Heart right ventricle (tissue), 16 donors: ENCODE measurements at regions not wholly inside any gene's neighbourhood (a gene's known extent, or its start where the extent isn't known, plus 50 kb on each side); places are given as distances from the start of the nearest gene placed in this dataset.

Source experiments
- ATAC-seq, 8 donors: fragments of 200-7000 bp; cut with Tn5 transposase; one replicate each; pipeline ENCODE4 v1.9.1; 2020; ENCODE audit warnings: mild to moderate bottlenecking in 8 of 8, moderate library complexity in 8 of 8, moderate number of reproducible peaks in 1 of 8
- DNase-seq, 2 donors: peaks; one replicate each; pipeline ENCODE4 v3.0.0-alpha.2; 2020
- H3K27ac ChIP-seq, 10 donors: fragments of 200-600 bp; sonication (generic) in 2 of 10; one replicate each; pipeline versions ENCODE4 v1.5.0 to v1.8.0; 2020 to 2022; ENCODE audit warnings: mild to moderate bottlenecking in 3 of 10
- H3K27me3 ChIP-seq, 7 donors: fragments of 200-600 bp; one replicate each; pipeline ENCODE4 v1.8.0; 2021 to 2022; ENCODE audit warnings: mild to moderate bottlenecking in 2 of 7
- H3K36me3 ChIP-seq, 9 donors: fragments of 200-600 bp; sonication (generic) in 1 of 9; one replicate each; pipeline versions ENCODE4 v1.5.0 to v1.8.0; 2020 to 2022; ENCODE audit warnings: mild to moderate bottlenecking in 2 of 9
- H3K4me1 ChIP-seq, 9 donors: fragments of 200-600 bp; sonication (generic) in 1 of 9; one replicate each; pipeline versions ENCODE4 v1.5.0 to v1.8.0; 2020 to 2022; ENCODE audit warnings: mild to moderate bottlenecking in 4 of 9
- H3K4me3 ChIP-seq, 10 donors: fragments of 200-600 bp; sonication (generic) in 2 of 10; one replicate each; pipeline versions ENCODE4 v1.5.0 to v1.8.0; 2020 to 2022; ENCODE audit warnings: mild to moderate bottlenecking in 7 of 10, moderate library complexity in 2 of 10
- H3K9me3 ChIP-seq, 11 donors: fragments of 200-600 bp in 10 of 11; sonication (generic) in 2 of 11; one replicate each; pipeline versions ENCODE4 v1.5.0 to v1.8.0; 2013 to 2022; ENCODE audit warnings: mild to moderate bottlenecking in 2 of 11, control low read depth in 1 of 11, moderate library complexity in 1 of 11
- CTCF ChIP-seq, 9 donors: fragments of 200-600 bp; sonication (generic) in 2 of 9; IDR thresholded peaks; one replicate each; pipeline versions ENCODE4 v1.5.0 to v1.8.0; 2021 to 2022; ENCODE audit warnings: antibody characterized with exemption in 9 of 9, mild to moderate bottlenecking in 5 of 9, moderate library complexity in 1 of 9
- WGBS, 2 donors: extraction: QIAGEN DNeasy Blood & Tissue Kit; methylation state at CpG; one replicate each; pipeline ENCODE4 v1.1.7; 2013; ENCODE audit warnings: inconsistent platforms in 1 of 2; 5-methylcytosine and 5-hydroxymethylcytosine counted together
- intact Hi-C, 10 donors: fragments of 100-400 bp; cut with DNase I; formaldehyde crosslinking; loops; one replicate each; pipeline versions ENCODE4 v1.11.1 to v1.14.2; 2022
- donor health status: Arrhythmogenic right ventricular cardiomyopathy.
- donor health status: ischemic (EF 13 %, LVEDD 7.1; RV severe dilation, severe dysfunction).
- donor health status: healthy with polysubstance abuse.
- donor health status: DM: no; HTN: yes; CAD: no.
- donor health status: DM: no; HTN: no; CAD: no.
- donor health status: ischemic (EF 25% LVEDD 6.9; RV normal size, moderate dysfunction).
- donor health status: ischemic (EF 25% LVEDD 5.7; RV mildly dilated, moderate dysfunction).
- donor health status: healthy.
- donor health status: DM: yes; HTN: yes; CAD: no.
- donor health status: Ischemic cardiomyopathy.
- donor health status: ischemic (EF 35%, LVEDD 5.7; RV mildly dilated, moderate dysfunction).
- donor health status: nonischemic (EF 11% LVEDD 7.7; RV severe dilation, severe dysfunction).
- donor health status: DM: yes; HTN: yes; CAD: no.
- donor health status: PGD.
- donor health status: ischemic (EF 29% LVEDD 5.4; RV normal size, mild dysfunction).
- donor health status: nonischemic (EF 23%, LVEDD 6.1; RV moderate dilation, normal function).

GRCh38 chr4:14289708-14290107 is 662.2 kb upstream of the BOD1L1 start:
- no peak for ATAC-seq
- no peak overlapping the region for H3K27ac ChIP-seq
- no peak for TF ChIP-seq CTCF (IDR thresholded peaks at IDR 0.05)
- H3K27me3 ChIP-seq, result no peaks in the 10 kb centered on the region
- peaks cover 0 to 17% (median 0%) of the 10 kb centered on the region in 11 donors for H3K9me3 ChIP-seq
- WGBS, 2 donors, result 84 to 89% methylated on average over 1 of the region's 1 CpG
- no peak for DNase-seq
- intact Hi-C loops, result no loop called here
- H3K36me3 ChIP-seq, result no peaks in the 10 kb centered on the region
- H3K4me1 ChIP-seq, result no peaks in the 10 kb centered on the region
- H3K4me3 ChIP-seq, result no peak overlapping the region

GRCh38 chr4:14293582-14293981 is 666.1 kb upstream of the BOD1L1 start:
- peaks cover 0 to 1% (median 0%) of the 10 kb centered on the region in 11 donors for H3K9me3 ChIP-seq
- DNase-seq (no peak), ATAC-seq (no peak)
- no peaks in the 10 kb centered on the region for H3K27me3 ChIP-seq
- no peak overlapping the region for H3K4me3 ChIP-seq
- WGBS, 2 donors, result 89% methylated on average over 3 of the region's 3 CpGs
- H3K4me1 ChIP-seq, result no peaks in the 10 kb centered on the region
- intact Hi-C loops, result no loop called here
- no peak for TF ChIP-seq CTCF (IDR thresholded peaks at IDR 0.05)
- H3K27ac ChIP-seq, result no peak overlapping the region
- H3K36me3 ChIP-seq, result no peaks in the 10 kb centered on the region

DNA sequence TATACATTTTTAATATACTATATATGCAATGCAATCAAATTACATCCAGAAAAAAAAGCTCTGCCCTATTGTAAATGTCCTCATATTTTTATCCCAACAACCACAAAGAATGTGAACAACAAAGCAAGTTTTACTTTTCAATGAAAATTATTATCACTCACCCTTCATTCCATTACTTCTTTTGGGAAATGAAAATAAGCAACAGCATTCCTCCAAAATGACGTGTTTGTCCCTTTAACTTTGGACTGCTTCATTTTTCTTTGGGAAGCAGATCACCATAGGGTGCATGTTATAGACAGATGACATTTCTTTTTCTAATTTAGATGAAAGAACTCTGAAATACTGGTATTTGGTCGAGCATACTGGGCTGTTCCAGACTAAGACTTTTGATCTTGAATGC is 667.1 kb upstream of the BOD1L1 start:
- intact Hi-C loops, result no loop called here
- TF ChIP-seq CTCF (IDR thresholded peaks at IDR 0.05), result no peak
- ATAC-seq, result no peak

GRCh38 chr4:14299166-14299565 is 671.6 kb upstream of the BOD1L1 start:
- no peaks in the 10 kb centered on the region for H3K9me3 ChIP-seq
- H3K4me1 ChIP-seq, result no peaks in the 10 kb centered on the region
- H3K36me3 ChIP-seq, result no peaks in the 10 kb centered on the region
- H3K4me3 ChIP-seq, result no peak overlapping the region
- no peak for TF ChIP-seq CTCF (IDR thresholded peaks at IDR 0.05)
- WGBS, 2 donors, result 54 to 68% methylated on average over 2 of the region's 2 CpGs
- intact Hi-C loops, result no loop called here
- H3K27me3 ChIP-seq, result no peaks in the 10 kb centered on the region
- DNase-seq (no peak), ATAC-seq (no peak)
- H3K27ac ChIP-seq, result no peak overlapping the region

More for the DNA sequence above, 667.1 kb upstream of the BOD1L1 start:
- Histone ChIP-seq H3K9me3 (no peaks in the 10 kb centered on the region), H3K36me3 (no peaks in the 10 kb centered on the region), H3K27ac (no peak overlapping the region), H3K27me3 (no peaks in the 10 kb centered on the region), H3K4me1 (no peaks in the 10 kb centered on the region), H3K4me3 (no peak overlapping the region)
- 59 to 69% methylated on average over 2 of the region's 2 CpGs for WGBS, 2 donors
- DNase-seq, result no peak

DNA sequence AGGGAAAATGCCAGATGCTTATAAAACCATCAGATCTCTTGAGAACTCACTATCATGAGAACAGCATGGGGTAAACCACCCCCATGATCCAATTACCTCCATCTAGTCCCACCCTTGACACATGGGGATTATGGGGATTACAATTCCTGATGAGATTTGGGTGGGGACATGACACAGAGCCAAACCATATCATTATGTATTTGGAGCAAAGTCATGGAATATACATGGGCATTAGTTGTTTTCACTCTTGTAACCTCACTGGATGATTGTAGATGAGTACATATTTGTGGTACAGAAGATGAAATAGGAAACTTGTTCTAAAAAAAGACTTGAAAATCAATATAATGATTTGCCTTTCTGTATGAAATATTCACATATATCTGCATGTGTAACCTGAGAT is 674.5 kb upstream of the BOD1L1 start:
- no peaks in the 10 kb centered on the region for H3K36me3 ChIP-seq
- DNase-seq (no peak), ATAC-seq (no peak)
- H3K27ac ChIP-seq, result no peak overlapping the region
- H3K4me3 ChIP-seq, result no peak overlapping the region
- H3K4me1 ChIP-seq, result no peaks in the 10 kb centered on the region
- intact Hi-C loops, result no loop called here
- TF ChIP-seq CTCF (IDR thresholded peaks at IDR 0.05), result no peak
- no peaks in the 10 kb centered on the region for H3K27me3 ChIP-seq
- no peaks in the 10 kb centered on the region for H3K9me3 ChIP-seq
